Activated B cell treated with CpG ODN at 0.5 μM for 24 hours (primary cell): ENCODE measurements at regions not wholly inside any gene's neighbourhood (a gene's known extent, or its start where the extent isn't known, plus 50 kb on each side); places are given as distances from the start of the nearest gene placed in this dataset.
"Not testable (repeated sequence)": the region's sequence is repeated elsewhere in the genome, so short reads cannot be mapped to it uniquely, and the experiment has no call there.

ENCODE experiments used
- ATAC-seq: fragments of 200-7000 bp; cut with Tn5 transposase; one replicate; pipeline ENCODE4 v1.10.0; 2021; ENCODE audit warnings: low read depth, mild to moderate bottlenecking, moderate library complexity
- CTCF ChIA-PET: fragments of 350-600 bp; sonication (Branson Sonifier 250); formaldehyde crosslinking; loops from one replicate; lab custom pipeline; 2021; ENCODE audit warnings: antibody characterized with exemption; lab: Charles Lee
- POLR2A ChIA-PET: fragments of 350-600 bp; sonication (Branson Sonifier 250); formaldehyde crosslinking; loops from one replicate; lab custom pipeline; 2021; ENCODE audit warnings: antibody characterized with exemption; lab: Charles Lee
- DNase-seq: peaks from one replicate; pipeline ENCODE4 v3.0.0; 2022
- H3K27ac Mint-ChIP-seq: one replicate; pipeline ENCODE4 v1.8.0; 2020; ENCODE audit warnings: mixed read lengths
- H3K27me3 Mint-ChIP-seq: one replicate; pipeline ENCODE4 v1.8.0; 2021; ENCODE audit warnings: mixed read lengths
- H3K36me3 Mint-ChIP-seq: one replicate; pipeline ENCODE4 v1.8.0; 2021; ENCODE audit warnings: low read depth, mixed read lengths
- H3K4me1 Mint-ChIP-seq: one replicate; pipeline ENCODE4 v1.8.0; 2021; ENCODE audit warnings: mixed read lengths
- H3K4me3 Mint-ChIP-seq: one replicate; pipeline ENCODE4 v1.8.0; 2020; ENCODE audit warnings: mild to moderate bottlenecking, mixed read lengths
- H3K9me3 Mint-ChIP-seq: one replicate; pipeline ENCODE4 v1.8.0; 2020; ENCODE audit warnings: mixed read lengths
- CTCF ChIP-seq: fragments of 200-600 bp; IDR thresholded peaks from one replicate; pipeline ENCODE4 v1.8.0; 2022; ENCODE audit warnings: antibody characterized with exemption, mild to moderate bottlenecking
- intact Hi-C: fragments of 100-400 bp; cut with micrococcal nuclease; formaldehyde crosslinking; loops from one replicate; pipeline ENCODE4 v1.15.1; 2024

GRCh38 chr6:804771-805170 is 111.8 kb upstream of the EXOC2 start:
- intact Hi-C loops: no loop called here
- peaks cover 27% of the 10 kb centered on the region for H3K4me1 Mint-ChIP-seq
- H3K9me3 Mint-ChIP-seq: no peaks in the 10 kb centered on the region
- ATAC-seq (no peak), DNase-seq (no peak)
- no peaks in the 10 kb centered on the region for H3K36me3 Mint-ChIP-seq
- TF ChIP-seq CTCF: no peak
- peaks cover 7% of the 10 kb centered on the region for H3K27me3 Mint-ChIP-seq
- POLR2A ChIA-PET: no interaction called here
- no peak overlapping the region for H3K27ac Mint-ChIP-seq
- CTCF ChIA-PET: no interaction called here
- H3K4me3 Mint-ChIP-seq: no peak overlapping the region

DNA sequence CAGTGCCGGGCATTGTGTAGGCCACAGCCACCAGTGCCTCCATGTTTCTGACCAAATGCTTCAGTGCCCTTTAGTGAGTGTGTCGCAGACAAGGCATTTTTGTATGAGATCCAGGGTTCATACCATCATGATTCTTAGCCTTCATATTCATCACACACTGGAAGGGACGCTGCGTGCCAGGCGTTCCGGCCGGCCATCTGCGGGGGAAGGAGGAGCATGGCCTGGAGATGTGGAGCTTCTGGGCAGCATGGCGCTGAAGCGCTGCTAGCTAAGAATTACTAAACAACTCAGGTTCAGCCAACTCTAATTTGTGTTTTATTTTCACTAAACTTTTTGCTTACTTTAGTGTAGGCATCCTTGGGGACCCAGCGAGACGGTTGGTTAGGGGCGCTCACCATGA is 111.4 kb upstream of the EXOC2 start:
- DNase-seq (no peak), ATAC-seq (no peak)
- peaks cover 7% of the 10 kb centered on the region for H3K27me3 Mint-ChIP-seq
- no peaks in the 10 kb centered on the region for H3K36me3 Mint-ChIP-seq
- no peak for TF ChIP-seq CTCF
- CTCF ChIA-PET: no interaction called here
- no peaks in the 10 kb centered on the region for H3K9me3 Mint-ChIP-seq
- H3K27ac Mint-ChIP-seq: no peak overlapping the region
- intact Hi-C loops: no loop called here
- POLR2A ChIA-PET: no interaction called here
- H3K4me3 Mint-ChIP-seq: no peak overlapping the region
- peaks cover 27% of the 10 kb centered on the region for H3K4me1 Mint-ChIP-seq

DNA sequence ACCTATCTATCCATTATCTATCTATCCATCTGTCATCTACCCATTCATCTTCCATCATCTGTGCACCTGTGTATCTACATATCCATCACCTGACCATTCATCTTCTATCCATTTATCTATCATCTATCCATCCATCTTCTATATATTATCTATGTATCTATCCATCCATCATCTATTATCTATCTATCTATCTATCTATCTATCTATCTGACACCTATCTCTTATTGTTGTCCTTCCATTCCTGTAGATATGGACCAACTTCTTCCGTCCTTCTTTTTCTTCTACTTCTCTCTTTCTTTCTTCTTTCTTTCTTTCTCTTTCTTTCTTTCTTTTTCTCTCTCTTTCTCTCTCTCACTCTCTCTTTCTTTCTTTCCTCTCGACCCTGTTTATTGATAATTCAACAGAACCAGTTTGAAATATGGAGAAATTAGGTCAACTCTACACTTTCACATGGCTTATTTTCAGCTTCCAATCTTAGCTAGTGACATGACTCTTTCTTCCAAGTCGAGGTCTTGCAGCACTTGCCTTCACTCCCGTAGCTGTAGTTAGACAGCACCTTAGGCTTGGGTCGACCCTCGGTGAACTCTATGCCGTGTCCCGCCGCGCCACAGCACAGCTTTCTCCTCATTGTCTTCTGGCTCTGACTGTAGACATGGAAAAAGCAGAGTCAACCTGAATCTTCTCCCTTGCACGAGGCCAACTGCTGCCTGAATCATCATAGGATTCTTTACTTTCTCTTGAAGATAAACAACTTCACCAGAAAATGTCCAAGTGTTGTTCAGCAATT is 110.4 kb upstream of the EXOC2 start:
- no peak overlapping the region for H3K4me3 Mint-ChIP-seq
- H3K27me3 Mint-ChIP-seq: peaks cover 7% of the 10 kb centered on the region
- peaks cover 27% of the 10 kb centered on the region for H3K4me1 Mint-ChIP-seq
- TF ChIP-seq CTCF: no peak
- intact Hi-C loops: no loop called here
- H3K9me3 Mint-ChIP-seq: no peaks in the 10 kb centered on the region
- ATAC-seq (no peak), DNase-seq (no peak)
- no peak overlapping the region for H3K27ac Mint-ChIP-seq
- ChIA-PET CTCF (no interaction called here), POLR2A (no interaction called here)
- H3K36me3 Mint-ChIP-seq: no peaks in the 10 kb centered on the region

- Mint-ChIP-seq H3K4me3 (no peak overlapping the region), H3K27ac (no peak overlapping the region), H3K4me1 (peaks cover 27% of the 10 kb centered on the region)
These were observed 109.8 kb upstream of the EXOC2 start for GRCh38 chr6:802701-803100.

GRCh38 chr6:802223-802622 is 109.3 kb upstream of the EXOC2 start:
- intact Hi-C loops, H3K36me3 Mint-ChIP-seq, DNase-seq, H3K4me3 Mint-ChIP-seq, H3K27me3 Mint-ChIP-seq, H3K9me3 Mint-ChIP-seq, POLR2A ChIA-PET, ATAC-seq, H3K27ac Mint-ChIP-seq: not testable (repeated sequence)
- CTCF ChIA-PET: interaction anchor here (1.8 kb wide), 1 partner anchor 595 kb away, joined by 4 read pairs; no protein-coding TSS in a partner anchor
- peaks cover 27% of the 10 kb centered on the region for H3K4me1 Mint-ChIP-seq

More at GRCh38 chr6:802701-803100, 109.8 kb upstream of the EXOC2 start:
- ATAC-seq (no peak), DNase-seq (no peak)
- ChIA-PET CTCF (no interaction called here), POLR2A (no interaction called here)
- intact Hi-C loops: no loop called here
- H3K27me3 Mint-ChIP-seq: peaks cover 9% of the 10 kb centered on the region
- no peaks in the 10 kb centered on the region for H3K36me3 Mint-ChIP-seq
- no peaks in the 10 kb centered on the region for H3K9me3 Mint-ChIP-seq
- no peak for TF ChIP-seq CTCF
